GM18868 (cell line): ENCODE measurements at regions not wholly inside any gene's neighbourhood (a gene's known extent, or its start where the extent isn't known, plus 50 kb on each side); places are given as distances from the start of the nearest gene placed in this dataset.
"Not testable (repeated sequence)": the region's sequence is repeated elsewhere in the genome, so short reads cannot be mapped to it uniquely, and the experiment has no call there.

ENCODE experiments used
- ATAC-seq: cut with Tn5 transposase; IDR thresholded peaks from one replicate; pipeline ENCODE4 v1.9.1; 2021; ENCODE audit warnings: mild to moderate bottlenecking, moderate library complexity; ENCODE audit not compliant: unreplicated experiment

DNA sequence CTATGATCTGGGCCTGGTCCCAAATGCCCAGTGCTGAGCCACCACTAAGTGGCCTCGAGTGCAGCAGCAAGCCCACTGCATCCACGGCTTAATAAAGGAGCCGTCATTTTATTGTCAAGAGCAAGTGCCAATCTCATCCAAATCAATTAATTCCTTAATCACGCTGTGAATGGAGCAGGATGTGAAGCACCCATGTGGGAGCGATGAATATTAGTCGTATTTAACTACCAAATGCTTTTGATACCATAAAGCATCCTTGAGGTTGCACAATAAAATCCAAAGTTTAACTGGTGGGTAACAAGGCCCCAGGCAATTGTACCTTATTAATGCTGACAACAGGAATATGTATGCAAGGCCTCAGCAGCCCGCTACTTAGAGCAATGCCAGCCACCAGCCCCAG, 226.0 kb upstream of the C16orf82 start:
- no peak for ATAC-seq

DNA sequence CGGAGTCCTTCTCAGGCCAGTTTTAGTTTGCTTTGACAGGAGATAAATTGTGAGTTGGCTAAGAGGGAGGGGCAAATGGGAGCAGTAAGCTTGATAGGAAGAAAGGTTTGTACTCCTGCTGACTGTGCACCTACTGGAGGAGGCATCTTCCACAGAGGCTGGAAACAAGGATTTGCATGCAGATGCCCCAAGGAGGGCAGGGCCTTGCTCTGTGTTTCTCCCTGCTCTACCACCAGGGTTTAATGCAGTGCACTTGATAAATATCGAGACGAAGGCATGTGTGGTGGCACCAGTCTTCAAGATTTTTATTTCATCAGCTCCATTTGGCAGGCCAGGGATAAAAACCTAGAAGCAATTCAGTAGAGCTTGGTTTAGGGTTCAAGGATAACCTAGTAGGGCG, 210.5 kb upstream of the C16orf82 start:
- no peak for ATAC-seq

DNA sequence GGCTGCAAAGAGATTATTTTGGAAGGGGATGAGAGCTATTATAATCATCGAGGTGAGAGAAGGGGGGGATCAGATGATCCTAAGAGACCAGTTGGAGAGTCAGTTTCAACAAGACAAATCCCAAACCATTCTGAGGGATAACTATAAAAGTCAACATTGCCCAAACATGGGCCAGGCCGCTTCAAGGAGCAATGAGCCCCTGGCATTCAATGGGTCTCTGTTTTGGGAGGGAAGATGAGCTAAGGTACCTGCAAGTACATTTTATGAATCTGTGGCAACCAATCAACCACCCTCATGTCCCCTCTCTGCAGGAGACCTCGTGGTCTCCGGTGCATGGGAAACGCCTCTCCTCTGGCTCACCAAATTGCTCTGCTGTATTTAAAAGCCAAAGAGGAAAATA, 209.9 kb upstream of the C16orf82 start:
- ATAC-seq = no peak

DNA sequence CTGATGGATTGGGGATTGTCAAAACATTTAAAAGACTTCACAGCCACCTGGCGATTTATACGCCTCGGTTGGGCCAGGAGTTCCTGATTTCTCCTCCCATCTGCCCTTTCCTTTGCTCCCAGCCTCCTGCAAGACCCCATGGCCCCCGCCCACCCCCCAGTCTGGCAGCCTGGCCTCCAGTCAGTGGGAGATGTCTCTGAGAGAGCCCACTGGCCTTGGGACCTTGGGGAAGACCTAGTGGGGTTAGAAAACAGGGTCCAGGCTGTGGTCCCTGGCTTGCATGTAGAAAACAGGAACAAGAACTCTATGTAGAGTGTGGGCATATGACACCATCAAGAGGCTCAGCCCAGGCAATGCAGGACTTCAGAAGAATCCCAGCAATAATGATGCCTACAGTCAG, 209.4 kb upstream of the C16orf82 start:
- ATAC-seq = no peak

DNA sequence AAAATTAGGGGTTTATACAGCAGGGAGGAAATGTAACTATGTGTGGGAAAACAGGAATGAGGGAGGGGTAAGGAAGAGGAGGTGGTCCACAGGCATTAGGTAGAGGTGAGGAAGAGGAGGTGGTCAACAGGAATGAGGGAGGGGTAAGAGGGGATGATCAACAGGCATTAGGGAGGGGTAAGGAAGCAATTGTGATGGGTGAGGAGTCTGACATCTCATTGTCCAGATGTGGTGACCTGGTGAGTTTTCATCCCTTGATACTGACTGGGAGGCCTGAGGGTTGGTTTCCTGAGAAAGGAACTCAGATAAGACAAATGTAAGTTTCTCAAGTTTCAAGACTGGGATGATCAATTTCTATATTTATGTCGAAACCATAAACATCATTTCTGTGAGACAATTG, 206.2 kb upstream of the C16orf82 start:
- ATAC-seq = no peak

DNA sequence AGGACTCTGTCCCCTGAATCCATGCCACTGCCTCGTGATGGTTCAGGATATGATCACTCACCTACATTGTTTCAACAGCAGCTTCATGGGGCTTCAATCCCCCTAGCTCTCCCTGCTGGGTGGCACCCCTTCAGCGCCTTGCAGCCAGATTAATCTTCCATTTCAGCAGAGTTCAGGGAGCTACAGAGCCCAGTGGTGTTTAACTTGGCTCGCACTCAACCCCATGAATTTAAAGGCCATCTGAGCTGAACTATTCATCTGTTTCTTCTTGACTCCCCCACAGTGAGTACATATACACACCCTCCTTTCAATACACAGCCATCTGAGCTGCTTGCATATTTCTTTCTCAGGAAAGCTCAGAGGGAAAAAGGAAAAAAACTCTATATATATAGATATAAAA, 202.8 kb upstream of the C16orf82 start:
- no peak for ATAC-seq

DNA sequence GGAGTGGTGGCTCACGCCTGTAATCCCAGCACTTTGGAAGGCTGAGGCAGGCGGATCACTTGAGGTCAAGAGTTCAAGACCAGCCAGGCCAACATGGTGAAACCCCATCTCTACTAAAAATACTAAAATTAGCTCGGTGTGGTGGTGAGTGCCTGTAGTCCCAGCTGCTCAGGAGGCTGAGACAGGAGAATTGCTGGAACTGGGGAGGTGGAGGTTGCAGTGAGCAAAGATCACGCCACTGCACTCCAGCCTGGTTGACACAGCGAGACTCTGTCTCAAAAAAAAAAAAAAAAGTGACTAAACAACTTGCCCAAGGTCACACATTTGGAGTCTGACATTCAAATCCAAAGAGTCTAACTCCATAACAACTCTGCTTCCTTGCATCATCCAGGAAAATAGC, 192.4 kb upstream of the C16orf82 start:
- not testable (repeated sequence) for ATAC-seq

DNA sequence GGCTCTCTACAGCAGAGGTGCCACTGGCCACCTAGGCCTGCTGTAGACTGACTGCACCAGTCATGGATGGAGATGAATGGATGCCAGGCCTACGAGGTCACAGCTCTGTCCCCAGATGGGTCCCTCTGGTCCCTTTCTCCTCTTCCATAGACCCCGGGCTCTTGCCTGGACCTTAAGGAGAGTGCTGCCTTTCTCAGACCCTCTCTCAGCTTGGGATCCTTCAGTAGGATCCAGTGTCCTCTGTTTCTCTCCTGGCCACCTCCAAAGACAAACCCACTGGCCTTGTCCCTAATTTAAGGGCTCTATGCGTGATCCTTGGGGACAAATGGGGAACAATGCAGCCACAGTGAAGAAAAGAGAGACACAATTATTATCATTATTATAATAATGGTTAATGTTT, 189.3 kb upstream of the C16orf82 start:
- no peak for ATAC-seq

DNA sequence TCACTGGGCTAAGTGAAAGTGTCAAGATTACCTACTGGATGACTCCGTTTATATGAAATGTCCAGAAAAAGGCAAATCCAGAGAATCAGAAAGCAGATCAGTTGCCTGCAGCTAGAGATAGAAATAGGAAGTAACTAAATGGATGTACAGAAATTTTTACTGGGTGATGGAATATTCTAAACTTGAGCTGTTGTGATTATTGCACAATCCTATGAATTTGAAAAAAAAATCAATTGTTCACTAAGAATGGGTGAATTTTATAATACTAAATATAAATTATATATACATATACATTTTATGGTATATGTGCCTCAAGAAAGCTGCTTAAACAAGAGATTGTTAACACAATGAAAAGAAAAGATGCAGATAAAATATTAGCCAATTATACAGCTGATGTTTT, 181.1 kb upstream of the C16orf82 start:
- ATAC-seq = no peak

DNA sequence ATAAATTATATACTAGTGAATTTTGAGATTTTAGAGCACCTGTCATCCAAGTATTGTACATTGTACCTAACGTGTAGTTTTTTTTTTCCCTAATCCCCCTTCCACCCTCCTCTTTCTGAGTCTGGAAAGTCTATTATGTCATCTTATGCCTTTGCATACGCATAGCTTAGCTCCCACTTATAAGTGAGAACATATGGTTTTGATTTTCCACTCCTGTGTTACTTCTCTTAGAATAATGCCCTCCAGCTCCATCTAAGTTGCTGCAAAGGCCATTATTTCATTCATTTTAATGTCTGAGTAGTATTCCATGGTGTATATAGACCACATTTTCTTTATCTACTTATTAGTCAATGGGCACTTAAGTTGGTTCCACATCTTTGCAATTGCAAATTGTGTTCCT, 177.0 kb upstream of the C16orf82 start:
- ATAC-seq = no peak

DNA sequence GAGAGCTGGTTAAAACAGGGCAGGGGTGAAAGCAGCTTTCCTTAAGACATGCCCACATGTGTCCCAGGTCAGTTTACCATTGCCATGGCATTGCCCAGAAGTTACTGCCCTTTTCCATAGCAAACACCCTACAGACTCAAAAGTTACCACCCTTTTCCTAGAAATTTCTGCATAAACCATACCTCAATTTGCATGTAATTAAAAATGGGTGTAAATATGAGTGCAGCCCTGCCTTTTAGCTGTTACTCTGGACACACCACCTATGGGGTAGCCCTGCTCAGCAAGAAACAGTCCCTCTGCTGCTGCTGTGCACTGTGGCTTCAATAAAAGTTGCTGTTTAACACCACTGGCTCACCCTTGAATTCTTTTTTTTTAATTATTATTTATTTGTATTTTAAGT, 168.5 kb upstream of the C16orf82 start:
- ATAC-seq = no peak

DNA sequence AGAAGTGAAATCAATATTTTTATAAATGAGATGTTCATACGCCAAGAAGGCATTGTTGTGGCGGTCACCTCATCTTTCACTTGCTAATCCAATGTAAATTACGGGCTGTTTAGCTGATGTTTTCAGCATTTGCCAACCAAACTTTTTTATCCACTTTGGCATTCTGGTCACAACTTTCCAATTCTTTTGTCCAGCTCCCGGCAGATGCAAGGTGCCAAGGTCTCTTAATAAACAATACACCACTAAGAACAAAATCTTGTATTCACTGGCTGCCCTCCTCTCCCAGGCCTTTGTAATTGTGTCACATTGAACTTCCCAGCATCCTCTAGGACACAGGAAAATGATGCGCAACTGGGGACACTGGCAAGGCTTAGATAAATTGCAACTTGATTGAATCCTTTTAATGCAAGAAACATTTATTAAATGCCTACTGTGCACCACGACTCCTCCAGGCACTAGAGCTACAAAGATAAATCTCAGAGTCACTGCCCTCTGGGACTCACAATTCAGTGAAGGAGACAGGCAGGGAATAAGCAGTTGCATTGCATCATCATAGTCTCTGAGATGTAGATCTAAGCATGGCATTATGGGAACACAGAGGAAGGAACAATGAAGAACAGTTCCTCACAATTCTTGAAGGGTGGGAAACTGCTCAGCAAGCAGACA, 165.4 kb upstream of the C16orf82 start:
- no peak for ATAC-seq

DNA sequence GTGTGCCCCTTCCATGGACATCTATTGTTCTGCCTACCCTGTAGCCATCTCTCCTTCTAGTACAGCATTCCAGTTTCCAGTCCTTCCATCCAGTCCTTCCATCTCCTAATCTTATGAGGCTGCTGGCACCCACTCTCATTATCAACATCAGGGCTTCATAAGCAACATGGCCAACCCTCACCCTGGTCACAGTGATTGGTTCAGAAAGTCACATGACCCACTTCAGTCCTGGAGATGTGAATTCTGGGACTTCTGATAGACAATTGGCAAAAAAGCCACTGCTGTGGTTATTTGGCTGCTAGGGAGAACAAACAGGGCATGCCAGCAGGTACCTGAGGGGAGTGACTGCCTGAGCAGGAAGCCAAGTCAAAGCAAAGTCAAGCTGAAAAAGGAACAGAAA, 164.7 kb upstream of the C16orf82 start:
- ATAC-seq = no peak

DNA sequence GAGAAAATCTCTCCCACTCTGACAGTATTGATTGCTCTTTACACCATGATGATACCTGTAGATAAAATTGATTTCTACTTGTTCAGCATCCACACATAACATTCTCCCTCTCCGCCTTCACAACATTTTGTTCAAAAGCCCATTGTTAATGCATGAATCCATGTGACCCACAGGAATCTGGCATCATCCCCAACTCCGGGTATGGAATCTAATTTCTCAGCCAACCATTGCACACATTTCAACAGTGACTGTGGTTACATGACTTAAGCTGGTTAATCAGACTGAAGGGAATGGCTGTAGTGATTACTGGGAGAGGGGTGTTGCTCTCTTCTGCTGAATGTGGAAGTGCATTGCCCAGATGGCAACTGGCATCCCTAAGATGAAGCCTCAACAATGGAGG, 161.4 kb upstream of the C16orf82 start:
- no peak for ATAC-seq

DNA sequence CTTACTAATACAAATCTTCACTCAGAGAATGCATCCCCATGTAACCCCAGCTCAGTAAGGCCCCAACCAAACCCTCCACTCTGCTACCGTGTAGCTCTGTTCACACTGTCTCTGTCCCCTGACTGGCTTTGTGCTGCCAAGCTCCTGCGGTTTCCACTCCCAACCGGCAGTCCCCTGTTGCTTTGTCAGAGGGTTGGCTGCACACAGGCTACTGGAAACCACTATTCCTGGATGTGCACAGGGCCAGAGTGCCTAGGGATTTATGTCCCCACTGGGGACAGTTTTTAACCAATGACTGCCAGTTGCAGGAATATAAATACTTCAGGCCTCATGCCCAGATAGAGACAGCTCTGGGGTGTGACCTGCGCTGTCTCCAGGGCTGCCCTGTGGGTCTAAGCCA, 157.1 kb upstream of the C16orf82 start:
- ATAC-seq = no peak

DNA sequence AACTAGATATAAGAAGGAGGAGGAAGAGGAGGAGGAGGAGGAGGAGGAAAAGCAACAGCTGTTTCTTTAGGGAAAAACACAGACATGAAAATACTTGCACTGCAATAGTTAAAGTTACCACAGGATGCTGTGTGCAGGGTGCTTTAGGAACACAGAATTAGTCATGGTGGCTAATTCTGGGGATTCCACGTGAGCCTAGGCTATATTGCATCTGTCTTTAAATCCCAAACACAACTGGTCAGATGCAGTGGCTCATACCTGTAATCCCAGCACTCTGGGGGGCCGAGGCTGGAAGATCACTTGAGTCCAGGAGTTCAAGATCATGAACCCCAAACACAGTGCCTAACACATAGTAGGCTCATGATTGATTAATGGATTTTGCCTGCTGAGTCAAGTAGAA, 155.3 kb upstream of the C16orf82 start:
- ATAC-seq = no peak

DNA sequence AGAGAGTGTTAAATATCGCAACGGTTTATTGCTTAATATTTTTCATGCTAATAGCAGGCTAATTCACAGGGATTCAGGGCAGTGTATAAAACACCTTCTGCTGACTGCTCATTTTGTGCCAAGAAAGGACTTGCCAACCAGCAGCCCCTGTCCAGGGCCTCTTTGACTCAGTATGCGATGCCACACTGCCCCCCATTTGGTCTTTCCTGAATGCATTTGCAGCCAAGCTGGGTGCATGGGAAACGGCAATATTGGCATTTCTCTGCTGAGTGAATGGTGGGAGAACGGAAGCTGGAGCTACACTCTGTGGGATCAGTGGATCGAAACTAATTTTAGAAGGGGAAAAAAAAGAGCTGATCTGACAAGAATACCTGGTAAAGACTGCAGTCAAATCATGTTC, 152.9 kb upstream of the C16orf82 start:
- no peak for ATAC-seq

DNA sequence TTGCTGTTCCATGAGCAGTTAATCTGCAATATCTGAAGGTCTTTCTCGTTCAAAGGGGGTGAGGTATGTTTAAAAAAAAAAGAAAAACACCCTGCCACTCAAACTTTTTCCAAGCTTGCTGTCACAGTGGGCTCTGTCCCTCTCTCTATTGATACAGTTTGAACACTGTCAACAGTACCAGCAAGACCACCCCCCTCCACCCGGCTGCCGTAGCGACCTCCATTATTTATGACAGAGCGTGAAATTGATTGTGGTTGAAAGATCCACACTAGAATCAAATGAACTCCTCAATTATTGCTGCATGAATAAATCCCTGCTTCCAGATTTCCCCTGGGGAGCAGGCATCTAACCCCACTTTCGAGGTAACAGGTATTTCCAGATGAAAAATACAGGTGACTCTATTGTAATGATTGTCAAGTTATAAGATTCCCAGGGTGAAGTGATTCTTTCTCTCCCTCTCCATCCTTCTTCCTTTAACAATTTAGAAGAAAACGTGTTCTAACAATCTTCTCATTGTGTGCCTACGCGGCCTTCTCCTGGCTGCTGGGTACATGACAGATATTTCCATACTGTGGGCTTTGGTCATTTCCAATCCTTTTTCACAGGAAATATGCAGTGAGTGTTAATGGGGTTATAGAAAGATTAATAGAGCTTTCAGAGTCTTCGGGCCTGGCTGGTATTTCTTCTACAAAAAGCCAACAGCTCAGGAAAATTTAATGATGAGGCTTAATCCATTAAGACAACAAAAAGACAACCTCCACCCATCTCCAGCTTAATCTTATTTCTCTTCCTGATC, 135.7 kb upstream of the C16orf82 start:
- no peak for ATAC-seq

DNA sequence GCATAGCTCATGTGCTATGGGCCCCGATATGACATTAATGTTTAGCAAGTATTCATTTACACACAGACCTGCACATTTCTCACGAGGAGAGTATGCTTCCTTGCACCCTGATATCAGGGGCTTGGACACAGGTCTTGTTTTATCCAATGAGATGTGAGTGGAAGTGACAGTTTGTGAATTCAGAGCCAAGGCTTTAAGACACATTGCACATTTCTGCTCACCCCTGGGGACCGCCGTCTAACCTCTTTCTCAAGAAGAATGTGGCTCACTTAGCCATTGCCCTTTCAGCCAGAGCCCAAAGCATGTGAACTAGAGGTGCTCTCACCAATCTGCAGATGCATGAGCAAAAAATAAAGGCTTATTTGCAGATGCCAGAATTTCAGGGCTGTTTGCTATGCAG, 116.1 kb upstream of the C16orf82 start:
- no peak for ATAC-seq

DNA sequence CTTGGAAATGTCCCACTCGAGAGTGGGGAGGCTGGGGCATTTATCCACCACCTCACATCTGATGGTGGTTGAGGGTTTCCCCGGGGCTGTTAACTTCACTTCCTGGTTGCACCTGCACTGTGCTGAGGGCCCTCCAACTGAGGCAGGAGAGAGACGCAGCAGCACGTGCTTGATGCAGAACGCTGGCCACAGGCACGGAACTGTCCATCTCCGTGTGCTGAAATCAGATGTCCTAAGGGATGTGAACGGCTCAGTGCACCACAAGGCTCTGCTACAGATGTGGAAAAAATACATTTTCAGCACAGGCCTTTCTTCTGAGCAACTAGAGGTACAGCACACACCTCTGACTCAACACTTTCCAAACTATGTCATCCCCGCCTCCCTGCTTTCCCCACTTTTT, 114.8 kb upstream of the C16orf82 start:
- ATAC-seq = no peak

DNA sequence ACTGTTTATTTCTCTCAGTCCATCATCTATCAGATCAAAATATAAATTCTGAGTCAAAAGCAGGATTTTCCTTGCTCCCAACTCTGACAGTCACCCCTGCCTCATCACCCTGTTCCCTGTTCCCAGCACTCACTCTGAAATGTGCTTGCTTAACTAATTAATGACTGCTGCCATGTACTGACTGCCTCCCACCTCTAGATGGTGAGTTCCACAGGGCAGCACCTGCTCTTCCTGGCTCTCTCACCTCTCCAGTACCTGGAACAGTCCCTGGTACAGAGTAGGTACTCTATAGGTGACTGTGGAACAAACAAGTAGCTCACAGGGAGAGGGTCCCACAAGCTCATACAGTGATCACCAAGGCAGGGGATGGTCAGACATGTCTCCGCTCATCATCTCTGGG, 114.3 kb upstream of the C16orf82 start:
- ATAC-seq = no peak

DNA sequence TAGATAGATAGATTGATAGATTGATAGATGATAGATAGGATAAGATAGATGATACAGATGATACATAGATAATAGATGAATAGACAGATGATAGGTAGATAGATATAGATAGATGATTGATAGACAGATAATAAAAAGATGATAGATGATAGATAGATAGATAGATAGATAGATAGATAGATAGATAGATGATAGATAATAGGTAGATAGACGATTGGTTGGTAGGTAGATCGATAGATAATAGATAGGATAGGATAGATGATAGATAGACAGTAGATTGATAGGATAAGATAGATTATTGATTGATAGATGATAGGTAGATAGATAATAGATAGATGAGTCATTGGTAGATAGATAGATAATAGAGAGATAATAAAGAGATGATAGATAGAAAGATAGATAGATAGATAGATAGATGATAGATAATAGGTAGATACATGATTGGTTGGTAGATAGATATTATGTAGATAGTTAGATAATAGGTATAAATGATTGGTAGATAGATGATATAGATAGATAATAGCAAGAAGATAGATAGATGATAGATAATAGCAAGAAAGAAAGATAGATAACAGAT, 109.4 kb upstream of the C16orf82 start:
- ATAC-seq = no peak
